Muscle of arm (tissue), 1 donor: ENCODE measurements at regions not wholly inside any gene's neighbourhood (a gene's known extent, or its start where the extent isn't known, plus 50 kb on each side); places are given as distances from the start of the nearest gene placed in this dataset.

Experiments used
- DNase-seq: peaks from one replicate; pipeline ENCODE4 v3.0.0-alpha.2; 2013

DNA sequence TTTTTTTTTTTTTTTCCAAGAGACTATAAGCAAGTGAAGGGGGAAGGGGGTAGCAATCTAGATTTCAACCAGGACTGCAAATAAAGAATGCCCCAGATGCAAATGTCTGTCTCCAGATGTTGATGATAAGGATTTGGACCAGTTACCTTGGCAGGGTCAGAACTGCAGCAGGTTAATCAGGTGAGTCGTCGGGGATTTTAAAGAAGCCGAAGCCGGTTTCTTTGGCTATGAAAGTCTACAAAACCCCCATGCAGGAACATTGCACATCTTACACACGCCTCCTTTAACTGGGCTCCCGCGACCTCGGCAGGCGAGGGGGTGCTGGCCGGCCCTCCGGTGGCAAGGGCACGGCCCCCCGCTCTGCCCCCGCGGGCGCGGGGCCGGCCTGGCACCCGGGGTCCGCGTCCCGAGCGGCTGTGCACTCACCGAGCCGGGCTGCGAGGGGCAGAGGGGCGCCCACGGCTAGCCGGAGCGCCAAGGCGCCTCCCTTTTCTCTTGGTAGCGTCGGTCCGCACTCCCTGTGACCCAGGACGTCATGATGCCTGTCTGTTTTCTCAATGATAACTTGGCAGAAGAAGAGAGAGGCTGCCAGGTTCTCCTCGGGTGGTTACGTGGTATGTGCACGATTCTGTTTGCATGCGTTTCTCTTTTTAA is 366.3 kb upstream of the ESRRG start:
- DNase-seq, result peak; percentile 61

- DNase-seq, result no peak
Observed at GRCh38 chr1:217088521-217089284, 365.5 kb upstream of the ESRRG start.

DNA sequence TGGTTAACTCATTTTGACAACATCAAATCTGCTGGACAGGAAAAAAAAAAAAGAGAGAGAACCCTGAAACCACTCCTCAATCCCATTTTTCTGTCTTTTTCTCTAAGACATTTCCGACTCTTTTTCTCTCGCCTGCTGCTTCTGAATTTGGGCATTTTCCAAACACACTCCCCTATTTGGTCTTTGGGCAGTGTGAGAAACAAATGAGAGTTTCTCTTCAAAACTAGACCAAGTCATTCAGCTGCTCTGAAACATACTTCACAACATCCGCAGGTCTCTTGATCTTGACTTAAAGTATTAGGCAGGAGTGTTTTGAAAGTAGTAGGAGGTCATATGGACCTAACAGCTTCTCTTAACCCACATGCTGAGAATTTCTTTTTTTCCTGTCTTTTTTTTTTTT is 364.8 kb upstream of the ESRRG start:
- no peak for DNase-seq

DNA sequence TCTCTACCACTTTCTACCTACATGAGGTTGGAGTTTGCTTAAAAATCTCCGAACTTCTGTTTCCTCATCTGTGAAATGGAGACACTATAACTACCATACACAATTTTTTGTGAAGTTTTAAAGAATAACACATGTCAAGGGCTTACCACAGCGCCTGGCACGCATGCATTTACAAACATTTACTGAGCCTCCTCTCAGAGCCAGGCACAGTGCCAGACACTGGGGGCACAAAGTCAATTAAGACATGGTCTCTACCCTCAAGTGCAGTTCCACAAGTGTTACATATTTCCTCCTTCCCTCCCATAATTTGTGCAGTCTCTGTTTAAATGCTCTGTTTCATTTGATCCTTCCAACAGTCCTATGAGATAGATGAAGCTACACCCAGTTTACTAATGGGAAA is 356.4 kb upstream of the ESRRG start:
- no peak for DNase-seq

DNA sequence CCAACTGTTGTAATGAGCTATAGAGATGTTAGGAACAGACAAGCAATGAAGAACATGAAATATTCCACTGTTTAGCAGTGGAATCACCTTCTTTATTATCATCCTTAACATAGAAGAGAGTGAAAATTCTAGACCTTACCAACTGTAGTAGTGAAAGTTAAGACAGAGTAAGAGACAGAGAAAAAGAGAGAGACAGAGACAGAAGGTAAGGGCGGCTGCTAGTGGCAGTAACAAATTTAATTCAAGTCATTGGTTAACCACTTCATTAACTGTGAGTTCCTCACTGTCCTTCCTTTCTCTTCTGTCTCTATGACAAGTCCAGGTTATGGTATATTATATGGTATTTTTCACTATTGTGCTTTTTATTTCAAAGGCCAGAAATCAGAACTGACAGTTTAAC is 355.7 kb upstream of the ESRRG start:
- no peak for DNase-seq

DNA sequence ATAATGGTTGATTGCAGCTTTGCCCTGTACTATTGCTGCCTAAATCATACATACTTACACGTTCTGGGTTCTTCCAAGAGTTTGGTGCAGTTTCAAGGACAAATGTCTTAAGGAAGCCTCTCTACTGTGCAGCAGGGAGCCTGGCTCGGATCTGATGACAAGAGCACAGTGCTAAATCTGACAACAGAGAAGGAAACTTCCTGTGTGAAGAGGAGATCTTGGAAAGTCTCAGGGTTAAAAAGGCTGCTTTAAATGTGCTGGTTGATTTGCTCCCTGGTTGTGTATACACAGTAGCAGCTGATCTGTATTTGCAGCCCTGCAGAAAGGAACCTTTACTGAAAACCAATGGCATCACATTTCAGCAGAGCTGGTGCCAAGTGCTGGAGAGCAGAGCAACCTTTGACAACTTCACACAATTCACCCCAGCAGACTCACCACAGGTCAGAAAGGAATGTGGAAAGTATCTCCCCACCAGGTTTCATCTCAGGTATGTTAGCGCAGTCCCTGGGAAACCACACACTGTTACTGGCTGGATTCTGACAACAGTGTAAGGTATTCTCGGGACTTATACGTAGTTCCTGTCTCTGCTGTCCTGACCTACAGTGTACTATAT is 355.0 kb upstream of the ESRRG start:
- DNase-seq, result no peak

DNA sequence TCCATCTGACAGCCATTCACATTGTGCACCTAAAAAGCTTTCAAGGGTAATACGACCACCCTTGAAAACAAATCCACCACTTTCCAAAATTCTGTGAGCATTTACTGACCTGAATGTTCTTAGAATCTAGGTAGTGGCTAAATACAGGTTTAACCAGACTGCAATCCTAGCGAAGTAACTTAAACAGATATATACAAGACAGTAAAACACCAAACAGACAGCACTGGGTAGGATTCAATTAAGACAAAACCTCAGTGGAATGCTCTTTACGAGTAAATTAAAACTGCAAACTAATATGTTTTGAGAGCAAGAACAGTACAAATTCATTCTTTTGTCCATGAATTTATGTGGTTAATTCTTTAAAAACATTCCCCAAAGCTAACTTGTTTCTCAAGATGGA is 354.2 kb upstream of the ESRRG start:
- DNase-seq, result no peak

- no peak for DNase-seq
Observed at GRCh38 chr1:217076902-217077301, 353.7 kb upstream of the ESRRG start.

- DNase-seq, result no peak
Observed at GRCh38 chr1:217072926-217073325, 349.7 kb upstream of the ESRRG start.

DNA sequence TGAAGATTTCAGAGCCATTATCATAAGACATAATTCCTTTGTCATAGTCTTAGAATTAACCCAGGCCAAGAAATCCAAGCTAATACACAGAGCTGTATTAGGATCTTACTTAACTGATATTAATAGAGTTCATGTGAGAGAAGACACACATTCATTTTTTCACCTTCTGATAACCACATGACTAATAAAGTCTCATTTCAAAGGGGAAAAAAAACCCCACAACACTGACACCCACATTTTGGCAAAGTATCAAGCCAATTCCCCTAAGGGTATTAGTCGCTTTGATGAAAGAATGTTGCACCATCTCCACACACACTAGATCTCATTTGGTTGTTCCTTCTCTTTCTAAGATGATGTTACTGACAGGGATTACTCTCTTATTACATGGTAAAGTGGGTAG is 344.4 kb upstream of the ESRRG start:
- no peak for DNase-seq

DNA sequence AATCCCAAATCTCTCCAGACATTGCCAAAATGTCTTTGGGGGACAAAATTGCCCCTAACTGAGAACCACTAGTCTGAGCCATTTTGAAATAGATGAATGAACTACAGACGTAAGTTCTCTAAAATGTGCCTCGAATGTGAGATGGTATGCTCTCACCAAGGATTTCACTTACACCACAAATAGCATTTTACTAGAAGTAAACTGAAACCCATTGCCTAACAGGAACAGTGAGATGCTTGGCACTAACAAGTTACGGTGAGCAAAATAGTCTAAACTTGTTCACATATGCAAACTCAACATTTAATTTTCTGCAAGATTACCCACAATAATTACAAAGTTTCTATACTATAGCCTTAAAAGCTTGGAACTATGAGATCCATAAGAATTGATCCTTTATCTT is 343.6 kb upstream of the ESRRG start:
- DNase-seq, result no peak

- no peak for DNase-seq
Observed at GRCh38 chr1:217063172-217063908, 340.1 kb upstream of the ESRRG start.

GRCh38 chr1:217062586-217062985 is 339.4 kb upstream of the ESRRG start:
- no peak for DNase-seq

DNA sequence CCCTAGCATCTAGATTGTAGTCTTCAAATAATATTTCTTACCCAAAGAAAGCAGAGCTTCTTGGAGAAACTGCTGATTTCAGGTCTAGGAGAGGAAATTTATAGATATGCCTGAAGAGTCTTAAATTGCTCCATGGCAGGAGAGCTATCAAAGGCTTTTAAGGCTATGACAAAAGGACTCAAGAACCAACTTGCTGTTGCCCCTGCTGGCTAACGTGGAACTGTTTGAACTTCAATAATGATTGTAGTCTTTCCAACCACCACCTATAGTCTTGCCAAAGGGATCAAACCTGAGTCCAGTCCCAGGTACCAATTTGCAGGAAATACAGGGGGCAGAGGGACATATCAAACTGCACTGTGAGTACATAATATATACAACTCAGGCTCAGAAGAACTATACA is 336.2 kb upstream of the ESRRG start:
- no peak for DNase-seq

- DNase-seq, result no peak
Observed at GRCh38 chr1:217053676-217054075, 330.4 kb upstream of the ESRRG start.

- DNase-seq, result no peak
Observed at GRCh38 chr1:217052626-217053025, 329.4 kb upstream of the ESRRG start.

GRCh38 chr1:217052196-217052595 is 329.0 kb upstream of the ESRRG start:
- no peak for DNase-seq

- DNase-seq, result no peak
Observed at GRCh38 chr1:217049721-217050120, 326.5 kb upstream of the ESRRG start.

GRCh38 chr1:217049081-217049480 is 325.9 kb upstream of the ESRRG start:
- no peak for DNase-seq

- no peak for DNase-seq
Observed at GRCh38 chr1:217048104-217048707, 325.0 kb upstream of the ESRRG start.

- DNase-seq, result no peak
Observed at GRCh38 chr1:217040711-217041455, 317.7 kb upstream of the ESRRG start.
